ENCODE measurements at regions not wholly inside any gene's neighbourhood (a gene's known extent, or its start where the extent isn't known, plus 50 kb on each side); places are given as distances from the start of the nearest gene placed in this dataset.

GRCh38 chr14:88962356-88962755 is 137.9 kb downstream of the TTC8 start:
- ChIA-PET POLR2A (no interaction called here), CTCF (no interaction called here)
- Mint-ChIP-seq H3K36me3 (ENCODE audit: low read depth) (no peaks in the 10 kb centered on the region), H3K27ac (no peak overlapping the region), H3K27me3 (peaks cover 23% of the 10 kb centered on the region), H3K4me1 (ENCODE audit: low read depth) (no peaks in the 10 kb centered on the region), H3K4me3 (no peak overlapping the region), H3K9me3 (no peaks in the 10 kb centered on the region)
- Histone ChIP-seq H3K27ac (ENCODE audit: low read depth in 1 of 2, low read length in 2 of 2) (no peak overlapping the region), H3K9me3 (ENCODE audit: control insufficient read depth in 1 of 2, insufficient read depth in 1 of 2, low read length in 2 of 2) (no peaks in the 10 kb centered on the region), H3K4me3 (ENCODE audit: low read length) (no peak overlapping the region), H3K36me3 (ENCODE audit: insufficient read depth, low read length) (no peaks in the 10 kb centered on the region), H3K4me1 (ENCODE audit: insufficient read depth, low read length) (no peaks in the 10 kb centered on the region), H3K27me3 (ENCODE audit: control insufficient read depth in 1 of 2, insufficient read depth in 2 of 2, low read length in 2 of 2) (peaks cover 0 to 4% of the 10 kb centered on the region in 2 experiments)
- DNase-seq (no peak), ATAC-seq (ENCODE audit: poor library complexity) (no peak)
- intact Hi-C loops (cut with DNase I, micrococcal nuclease): no loop called here
- TF ChIP-seq CTCF (IDR thresholded peaks at IDR 0.05): no peak

GRCh38 chr14:88967299-88967698 is 142.8 kb downstream of the TTC8 start:
- H3K4me3 ChIP-seq (ENCODE audit: low read length): no peak overlapping the region
- no peaks in the 10 kb centered on the region for H3K9me3 ChIP-seq (ENCODE audit: control insufficient read depth in 1 of 2, insufficient read depth in 1 of 2, low read length in 2 of 2)
- Mint-ChIP-seq H3K9me3 (no peaks in the 10 kb centered on the region), H3K4me1 (ENCODE audit: low read depth) (no peaks in the 10 kb centered on the region), H3K27me3 (peaks cover 28% of the 10 kb centered on the region), H3K36me3 (ENCODE audit: low read depth) (no peaks in the 10 kb centered on the region), H3K4me3 (no peak overlapping the region), H3K27ac (no peak overlapping the region)
- H3K27ac ChIP-seq (ENCODE audit: low read depth in 1 of 2, low read length in 2 of 2): no peak overlapping the region
- DNase-seq (no peak), ATAC-seq (ENCODE audit: poor library complexity) (no peak)
- TF ChIP-seq CTCF (IDR thresholded peaks at IDR 0.05): no peak
- H3K27me3 ChIP-seq (ENCODE audit: control insufficient read depth in 1 of 2, insufficient read depth in 2 of 2, low read length in 2 of 2): peaks cover 0 to 6% of the 10 kb centered on the region in 2 experiments
- intact Hi-C loops (cut with DNase I, micrococcal nuclease): no loop called here
- ChIA-PET POLR2A (no interaction called here), CTCF (no interaction called here)
- no peaks in the 10 kb centered on the region for H3K36me3 ChIP-seq (ENCODE audit: insufficient read depth, low read length)
- no peaks in the 10 kb centered on the region for H3K4me1 ChIP-seq (ENCODE audit: insufficient read depth, low read length)

- H3K9me3 ChIP-seq (ENCODE audit: control insufficient read depth in 1 of 2, insufficient read depth in 1 of 2, low read length in 2 of 2): peaks cover 0 to 5% of the 10 kb centered on the region in 2 experiments
- ATAC-seq (ENCODE audit: poor library complexity): no peak
- no peaks in the 10 kb centered on the region for H3K4me1 ChIP-seq (ENCODE audit: insufficient read depth, low read length)
- no peak for TF ChIP-seq CTCF (IDR thresholded peaks at IDR 0.05)
- no peaks in the 10 kb centered on the region for H3K36me3 ChIP-seq (ENCODE audit: insufficient read depth, low read length)
- H3K27ac ChIP-seq (ENCODE audit: low read depth in 1 of 2, low read length in 2 of 2): no peak overlapping the region
- no peak overlapping the region for H3K4me3 Mint-ChIP-seq
- H3K4me1 Mint-ChIP-seq (ENCODE audit: low read depth): no peaks in the 10 kb centered on the region
- ChIA-PET POLR2A (no interaction called here), CTCF (no interaction called here)
- H3K27me3 Mint-ChIP-seq: peaks cover 58% of the 10 kb centered on the region
- no peak for DNase-seq
- H3K27me3 ChIP-seq (ENCODE audit: control insufficient read depth in 1 of 2, insufficient read depth in 2 of 2, low read length in 2 of 2): peaks cover 16 to 22% of the 10 kb centered on the region in 2 experiments
- peaks cover 2% of the 10 kb centered on the region for H3K9me3 Mint-ChIP-seq
- H3K36me3 Mint-ChIP-seq (ENCODE audit: low read depth): no peaks in the 10 kb centered on the region
- no peak overlapping the region for H3K27ac Mint-ChIP-seq
- intact Hi-C loops (cut with DNase I, micrococcal nuclease): no loop called here
- no peak overlapping the region for H3K4me3 ChIP-seq (ENCODE audit: low read length)
Measured at GRCh38 chr14:88975043-88975830, 150.8 kb downstream of the TTC8 start.

Data from CD4-positive, alpha-beta T cell (primary cell).